COR-L47 (cell line): ENCODE measurements at regions not wholly inside any gene's neighbourhood (a gene's known extent, or its start where the extent isn't known, plus 50 kb on each side); places are given as distances from the start of the nearest gene placed in this dataset.
"Not testable (repeated sequence)": the region's sequence is repeated elsewhere in the genome, so short reads cannot be mapped to it uniquely, and the experiment has no call there.

Experiments
- DNase-seq: peaks from one replicate; lab custom pipeline; 2025; lab: John Stamatoyannopoulos, UW

DNA sequence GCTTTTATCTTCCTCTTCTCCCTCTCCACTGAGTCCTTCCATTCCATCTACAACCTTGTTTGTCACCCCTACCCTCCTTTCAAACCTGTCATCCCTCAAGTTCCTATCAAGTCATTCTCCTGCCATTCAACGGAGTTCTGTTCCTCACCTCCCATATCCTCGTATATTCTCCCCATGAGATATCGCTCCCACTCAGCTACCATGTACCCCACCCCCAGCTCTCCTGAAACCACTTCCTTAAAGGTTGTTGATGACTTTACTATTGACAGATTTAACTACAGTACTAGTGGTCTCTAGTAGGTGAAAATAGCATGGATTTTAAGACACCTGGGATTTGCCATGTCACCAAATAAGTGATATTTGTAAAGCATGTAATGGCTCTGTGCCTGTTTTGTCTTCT, 107.4 kb upstream of the BARHL2 start:
- DNase-seq: no peak

DNA sequence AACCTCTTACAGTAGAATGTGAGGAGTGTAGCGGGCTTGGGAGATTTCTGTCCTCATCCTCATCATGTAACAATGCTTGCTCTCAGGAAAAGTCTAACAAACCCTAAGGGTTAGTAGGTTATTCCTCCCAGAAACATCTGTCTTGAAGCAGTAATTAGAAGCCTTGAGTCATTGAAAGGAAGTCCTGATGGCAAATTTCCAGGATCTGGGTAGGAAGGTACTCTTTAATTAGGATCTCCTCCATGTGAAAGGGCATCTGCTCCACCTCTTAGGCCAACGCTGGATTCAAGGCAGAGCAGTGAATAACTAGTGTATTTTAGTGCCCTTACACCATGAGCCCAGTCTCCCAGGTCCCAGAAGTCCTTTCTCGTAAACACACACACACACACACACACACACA, 106.6 kb upstream of the BARHL2 start:
- DNase-seq: no peak

DNA sequence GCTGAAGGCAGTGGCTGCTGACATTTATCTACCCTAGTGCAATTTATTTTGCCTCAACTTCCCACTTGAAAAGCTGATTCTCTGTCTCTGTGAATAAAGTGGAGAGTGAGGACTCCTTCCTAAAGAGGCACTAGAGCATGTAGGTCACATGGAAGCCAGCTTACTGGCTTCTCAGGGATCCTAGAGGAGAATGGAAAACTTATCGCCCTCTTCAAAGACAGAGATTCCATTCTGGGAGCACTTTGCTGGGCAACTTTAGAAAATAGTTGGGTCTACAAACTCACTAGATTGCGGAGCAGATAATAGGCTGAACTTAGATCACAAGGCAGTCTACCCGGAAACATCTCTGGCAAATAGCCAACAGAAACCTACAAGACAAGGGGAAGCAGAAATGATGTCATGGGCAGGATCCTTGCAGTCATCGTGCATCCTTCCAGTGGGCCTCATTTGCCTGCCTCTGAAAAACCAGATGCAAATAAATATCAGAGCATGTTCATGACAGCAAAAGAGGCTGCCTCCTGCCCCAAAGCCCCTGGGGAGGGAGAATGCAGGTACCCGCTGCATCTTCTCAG, 104.8 kb upstream of the BARHL2 start:
- no peak for DNase-seq

DNA sequence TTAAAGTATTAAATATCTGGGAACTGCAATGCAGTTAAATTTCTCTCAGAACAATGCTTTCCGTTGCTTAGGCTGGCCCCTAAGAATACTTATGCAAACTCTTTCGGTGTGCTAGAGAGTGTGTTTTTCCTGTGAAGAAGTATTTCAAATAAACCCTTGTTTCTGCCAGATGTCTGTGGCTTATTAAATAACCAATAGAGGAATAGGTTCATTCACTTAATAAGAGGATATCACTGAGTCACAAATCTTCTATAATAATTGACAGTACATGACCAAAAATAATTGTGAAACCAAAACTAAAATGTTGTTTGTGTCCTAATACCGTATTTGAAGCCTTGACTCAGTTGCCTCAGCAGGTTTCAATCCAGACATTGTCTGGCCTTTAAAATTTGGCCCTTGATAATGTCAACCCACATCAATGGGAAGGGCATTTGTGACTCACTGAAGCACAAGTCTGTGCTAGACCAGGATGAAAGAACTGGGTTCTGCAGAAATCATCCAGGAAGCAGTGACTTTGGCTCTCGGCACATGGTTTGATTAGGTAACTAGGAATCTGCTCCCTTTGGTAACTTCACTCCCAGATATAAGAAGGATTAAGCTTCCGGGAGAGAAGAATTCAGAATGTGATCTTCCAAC, 104.2 kb upstream of the BARHL2 start:
- DNase-seq: no peak

DNA sequence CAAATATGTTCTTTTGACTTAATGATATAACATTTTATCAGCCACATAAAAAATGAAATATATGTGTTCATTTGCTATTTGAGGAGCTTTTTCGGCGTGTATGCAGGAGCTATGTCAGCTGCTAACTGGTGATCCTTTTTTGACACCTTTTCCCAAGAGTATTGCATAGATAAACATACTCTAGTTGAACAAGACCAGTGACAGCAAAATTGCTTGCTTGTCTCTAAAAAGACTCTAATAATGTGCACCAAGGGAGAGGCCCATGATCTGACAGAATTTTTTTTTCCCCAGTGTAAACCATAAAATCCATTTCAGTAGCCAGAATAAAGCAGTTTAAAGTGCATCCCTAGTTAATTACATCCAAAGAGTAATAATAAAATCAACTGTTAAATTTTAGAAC, 103.6 kb upstream of the BARHL2 start:
- DNase-seq: no peak

DNA sequence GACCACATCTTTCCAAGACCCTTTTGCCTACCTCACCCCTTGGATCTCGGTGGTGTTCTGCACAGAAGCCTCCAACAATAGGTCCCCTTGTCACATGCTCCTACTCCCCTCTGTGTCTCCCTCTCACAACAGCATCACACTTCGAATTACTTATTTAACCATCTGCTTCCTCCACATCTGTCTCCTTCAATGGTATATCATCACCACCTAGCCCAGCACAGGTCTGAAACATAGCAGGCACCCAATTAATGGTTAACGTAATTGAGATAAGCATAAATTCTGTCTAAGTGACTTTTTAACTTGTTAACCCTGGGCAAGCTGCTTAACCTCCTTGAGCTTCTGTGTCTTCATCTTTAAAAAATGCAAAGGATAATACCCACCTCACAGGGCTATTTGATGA, 100.3 kb upstream of the BARHL2 start:
- no peak for DNase-seq

DNA sequence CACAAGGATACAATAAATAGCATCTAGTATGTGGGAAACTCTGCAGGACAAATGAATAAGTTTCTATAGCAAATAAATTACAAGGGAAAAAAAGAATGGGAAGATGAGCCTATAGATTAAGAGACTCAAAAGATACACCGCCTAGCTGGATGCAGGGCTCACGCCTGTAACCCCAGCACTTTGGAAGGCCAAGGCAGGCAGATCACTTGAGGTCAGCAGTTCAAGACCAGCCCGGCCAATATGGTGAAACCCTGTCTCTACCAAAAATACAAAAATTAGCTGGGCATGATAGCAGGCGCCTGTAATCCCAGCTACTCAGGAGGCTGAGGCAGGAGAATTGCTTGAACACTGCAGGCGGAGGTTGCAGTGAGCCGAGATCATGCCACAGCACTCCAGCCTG, 95.1 kb upstream of the BARHL2 start:
- DNase-seq: not testable (repeated sequence)

DNA sequence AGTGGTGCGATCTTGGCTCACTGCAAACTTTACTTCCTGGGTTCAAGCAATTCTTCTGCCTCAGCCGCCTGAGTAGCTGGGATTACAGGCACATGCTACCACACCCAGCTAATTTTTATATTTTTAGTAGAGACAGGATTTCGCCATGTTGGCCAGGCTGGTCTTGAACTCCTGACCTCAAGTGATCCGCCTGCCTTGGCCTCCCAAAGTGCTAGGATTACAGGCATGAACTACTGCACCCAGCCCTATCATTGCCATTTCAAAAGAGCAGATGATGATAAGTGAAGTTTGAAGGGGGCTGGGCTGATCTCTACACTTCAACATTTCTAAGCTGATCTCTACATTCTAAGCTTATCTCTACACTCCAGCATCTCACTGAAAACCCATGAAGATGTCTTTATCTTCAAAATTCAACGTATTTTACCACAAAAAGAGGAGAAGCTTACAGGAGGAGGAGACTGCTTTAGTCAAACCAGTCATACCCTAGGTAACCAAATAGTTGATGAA, 94.4 kb upstream of the BARHL2 start:
- not testable (repeated sequence) for DNase-seq

DNA sequence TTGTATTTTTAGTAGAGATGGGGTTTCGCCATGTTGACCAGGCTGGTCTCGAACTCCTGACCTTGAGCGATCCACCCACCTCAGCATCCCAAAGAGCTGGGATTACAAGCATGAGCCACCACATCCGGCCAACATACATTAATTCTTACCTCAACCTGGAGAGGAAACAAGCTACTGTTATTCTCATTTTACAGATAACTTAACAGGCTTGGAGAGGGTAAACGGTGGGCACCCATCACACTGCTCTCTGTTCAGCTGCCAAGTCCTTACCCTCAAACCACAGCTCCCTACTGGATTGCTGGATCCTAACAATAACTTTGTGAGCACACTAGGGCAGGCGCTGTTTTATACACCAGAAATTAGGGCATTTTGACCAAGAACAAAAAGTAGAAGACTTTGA, 93.6 kb upstream of the BARHL2 start:
- no peak for DNase-seq

DNA sequence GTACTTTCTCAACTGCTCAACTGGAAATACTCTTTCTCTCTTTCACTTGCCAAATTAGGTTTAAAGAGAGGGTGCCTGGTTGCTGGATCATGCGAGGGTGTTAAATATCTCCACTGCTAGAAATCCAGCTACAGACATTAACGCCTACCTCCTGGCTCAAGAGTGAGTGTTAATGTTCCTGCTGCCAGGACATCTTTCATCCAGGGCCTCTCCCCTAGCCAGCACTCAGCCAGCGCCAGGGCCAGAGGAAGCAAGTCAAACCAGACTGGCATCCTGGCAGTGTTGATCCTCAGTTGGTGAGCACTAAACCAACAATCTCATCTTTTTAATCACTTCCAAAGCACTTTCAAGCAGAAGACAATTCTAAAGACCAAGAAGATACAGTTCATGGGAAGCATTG, 92.9 kb upstream of the BARHL2 start:
- no peak for DNase-seq

DNA sequence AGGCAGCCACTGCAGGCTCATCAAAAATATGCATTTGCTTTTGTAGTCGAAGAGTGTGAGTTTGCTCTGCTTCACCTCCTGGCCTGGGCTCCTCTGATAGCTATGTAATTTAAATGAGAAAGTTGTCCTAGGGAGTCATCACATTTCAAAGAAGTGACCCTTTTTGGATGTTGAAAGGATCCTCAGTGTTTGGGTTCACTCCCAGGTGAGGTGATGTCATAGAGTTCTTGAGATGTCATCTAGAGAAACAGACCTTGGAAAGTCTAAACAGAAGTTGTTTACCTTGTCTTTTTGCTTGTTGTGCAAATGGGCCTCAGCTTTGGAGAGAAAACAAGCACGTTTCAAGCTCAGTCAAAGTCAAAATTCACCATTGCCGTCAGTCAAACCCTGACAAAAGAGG, 92.0 kb upstream of the BARHL2 start:
- DNase-seq: no peak

DNA sequence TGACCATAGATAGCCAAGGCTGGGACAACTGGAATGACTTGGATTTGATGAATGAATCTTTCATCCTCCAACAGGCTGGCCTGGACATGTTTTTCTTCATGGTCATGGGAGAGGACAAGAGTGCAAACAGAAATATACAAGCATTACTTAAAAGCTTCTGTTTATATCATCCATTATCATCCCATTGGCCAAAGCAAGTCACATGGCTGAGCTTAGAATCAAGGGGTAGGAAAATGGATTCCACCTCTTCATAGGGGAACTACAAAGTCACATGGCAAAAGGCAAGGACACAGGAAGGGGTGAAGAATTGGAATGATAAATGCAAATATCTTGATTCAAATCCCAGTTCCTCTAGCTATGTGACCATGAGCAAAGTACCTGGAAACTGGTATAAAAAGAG, 90.2 kb upstream of the BARHL2 start:
- no peak for DNase-seq

DNA sequence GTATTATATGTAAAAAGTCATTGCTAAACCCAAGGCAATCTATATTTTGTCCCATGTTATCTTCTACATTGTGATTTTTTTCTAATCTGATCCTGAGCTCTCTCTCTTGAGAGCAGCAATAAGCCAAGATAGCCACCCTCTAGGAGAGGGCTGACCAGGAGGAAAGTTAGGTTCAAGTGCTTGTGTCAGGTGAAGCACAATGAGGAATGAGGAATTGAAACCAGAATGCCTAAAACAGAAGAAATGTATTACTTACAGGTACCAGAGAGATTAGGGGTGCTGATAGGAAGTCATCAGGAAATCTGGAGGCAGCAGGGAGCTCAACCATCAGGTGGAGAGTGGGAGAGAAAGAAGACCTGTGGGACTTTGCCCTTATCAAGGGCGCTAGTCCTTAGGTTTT, 85.5 kb upstream of the BARHL2 start:
- no peak for DNase-seq

DNA sequence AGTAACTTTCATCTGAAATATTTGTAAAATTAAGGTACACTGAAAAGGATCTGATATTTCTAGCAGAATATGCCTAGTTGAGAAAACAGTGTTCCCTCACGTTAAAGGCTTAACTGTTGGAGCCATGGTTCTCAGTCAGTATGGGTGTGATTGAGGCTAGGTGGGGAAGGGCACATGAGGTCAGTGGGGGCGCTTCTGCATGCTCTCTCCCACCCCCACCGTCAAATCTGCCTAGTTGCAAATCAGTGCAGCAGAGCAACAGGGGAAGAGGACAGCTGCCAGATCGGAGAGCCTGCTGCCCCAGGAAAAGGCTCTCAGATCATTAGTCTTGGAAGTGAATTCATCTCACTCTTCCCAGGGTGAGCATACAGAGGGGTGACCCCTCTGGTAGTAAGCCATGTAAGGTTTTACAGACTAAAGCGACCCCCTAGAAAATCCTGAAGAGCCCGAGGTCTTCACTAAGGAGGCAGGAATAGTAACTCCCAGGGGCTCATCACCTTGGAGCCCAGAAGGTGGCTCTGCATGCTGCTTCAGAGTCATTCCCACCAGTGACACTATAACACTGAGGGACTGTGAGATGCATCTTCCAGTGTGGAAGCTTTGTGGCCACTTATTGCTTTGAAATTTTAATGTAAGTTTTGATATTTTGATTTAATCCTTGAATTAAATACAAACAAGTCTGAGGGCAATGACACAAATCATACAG, 83.1 kb upstream of the BARHL2 start:
- no peak for DNase-seq

DNA sequence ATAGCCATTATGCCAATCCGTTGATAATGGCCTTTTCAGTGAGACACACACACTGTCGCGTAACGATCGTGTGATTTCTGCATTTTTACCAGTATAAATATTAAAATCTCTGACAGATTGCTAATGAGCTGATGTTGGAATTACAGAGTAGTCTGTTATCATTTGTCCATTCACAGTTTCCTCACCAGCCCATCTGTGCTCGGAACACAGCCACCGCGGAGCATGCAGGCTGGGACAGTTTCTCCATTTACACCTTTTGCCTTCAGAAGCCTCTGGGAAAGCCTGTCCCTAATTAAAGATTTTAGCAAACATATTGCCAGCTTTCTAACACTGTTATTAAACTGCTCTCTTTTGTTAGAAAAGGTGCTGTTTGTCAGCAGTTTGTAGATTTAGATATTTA, 82.2 kb upstream of the BARHL2 start:
- DNase-seq: no peak

DNA sequence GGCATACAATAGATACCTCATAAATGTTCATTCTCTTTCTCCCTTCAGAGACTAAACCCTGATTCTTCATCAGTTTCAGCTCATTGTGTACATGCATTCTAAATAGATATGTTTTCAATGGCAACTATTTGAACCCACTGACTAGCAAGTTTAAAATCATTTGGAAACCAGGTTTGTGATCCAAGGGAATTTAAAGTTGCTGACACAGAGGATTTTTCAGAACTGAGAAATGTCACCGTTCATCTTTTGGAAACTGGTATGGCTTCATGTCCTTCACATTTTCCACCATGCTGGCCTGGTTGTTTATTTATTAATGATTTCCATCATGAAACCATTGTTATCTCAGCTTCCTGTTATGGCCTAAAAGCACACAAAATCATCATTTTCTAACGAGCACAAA, 81.8 kb upstream of the BARHL2 start:
- no peak for DNase-seq

DNA sequence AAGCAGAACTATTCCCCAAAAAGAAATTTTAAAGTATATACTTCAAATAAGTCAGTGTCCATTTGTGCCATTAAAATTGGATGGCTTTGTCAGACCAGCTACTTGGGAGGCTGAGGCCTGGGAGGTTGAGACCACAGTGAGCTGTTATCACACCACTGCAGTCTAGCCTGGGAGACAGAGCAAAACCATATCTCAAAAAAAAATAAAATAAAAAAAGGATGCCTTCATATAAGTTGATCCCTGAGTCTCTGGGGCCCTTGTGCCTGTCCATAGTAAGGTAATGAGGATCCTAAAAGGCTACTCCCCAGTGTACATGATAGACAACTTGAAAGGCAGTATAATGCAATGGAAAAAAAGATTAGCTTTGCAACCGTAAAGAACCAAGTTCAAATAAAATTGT, 81.2 kb upstream of the BARHL2 start:
- no peak for DNase-seq

DNA sequence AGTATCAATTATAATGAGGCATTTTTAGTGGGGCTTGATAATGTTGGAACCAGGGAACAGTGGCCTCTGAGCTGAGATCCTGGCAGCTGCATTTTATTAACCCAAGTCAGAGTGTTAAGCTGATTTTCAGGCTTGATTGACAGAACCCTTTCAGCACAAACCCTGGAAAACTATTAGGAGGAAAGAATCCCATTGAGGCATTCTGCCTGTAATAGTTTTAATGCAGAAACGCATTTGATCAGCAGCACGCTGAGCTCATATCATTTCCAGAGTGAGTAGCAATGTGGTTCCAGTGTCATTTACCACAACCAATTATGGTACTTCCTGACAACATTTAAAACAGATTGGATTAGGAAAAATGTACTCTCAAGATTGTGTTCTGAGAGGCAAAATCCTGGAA, 78.3 kb upstream of the BARHL2 start:
- no peak for DNase-seq

DNA sequence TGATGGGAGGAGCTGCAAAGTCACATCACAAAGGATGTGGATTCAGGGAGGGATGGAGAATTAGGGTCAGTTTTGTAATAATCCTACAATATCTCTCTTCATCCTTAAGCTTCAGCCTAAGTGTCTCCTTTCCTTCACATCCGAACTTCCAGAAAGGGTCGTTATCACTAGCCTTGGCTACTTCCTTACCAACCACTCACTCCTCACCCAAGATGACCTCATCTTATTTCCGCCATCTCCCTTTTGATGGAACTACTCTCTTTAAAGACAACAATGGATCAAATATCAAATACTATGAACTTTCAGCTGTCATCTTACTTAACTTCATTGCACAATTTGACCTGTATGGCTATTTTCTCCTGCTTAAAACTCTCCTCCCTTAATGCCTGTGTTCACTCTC, 69.6 kb upstream of the BARHL2 start:
- no peak for DNase-seq

DNA sequence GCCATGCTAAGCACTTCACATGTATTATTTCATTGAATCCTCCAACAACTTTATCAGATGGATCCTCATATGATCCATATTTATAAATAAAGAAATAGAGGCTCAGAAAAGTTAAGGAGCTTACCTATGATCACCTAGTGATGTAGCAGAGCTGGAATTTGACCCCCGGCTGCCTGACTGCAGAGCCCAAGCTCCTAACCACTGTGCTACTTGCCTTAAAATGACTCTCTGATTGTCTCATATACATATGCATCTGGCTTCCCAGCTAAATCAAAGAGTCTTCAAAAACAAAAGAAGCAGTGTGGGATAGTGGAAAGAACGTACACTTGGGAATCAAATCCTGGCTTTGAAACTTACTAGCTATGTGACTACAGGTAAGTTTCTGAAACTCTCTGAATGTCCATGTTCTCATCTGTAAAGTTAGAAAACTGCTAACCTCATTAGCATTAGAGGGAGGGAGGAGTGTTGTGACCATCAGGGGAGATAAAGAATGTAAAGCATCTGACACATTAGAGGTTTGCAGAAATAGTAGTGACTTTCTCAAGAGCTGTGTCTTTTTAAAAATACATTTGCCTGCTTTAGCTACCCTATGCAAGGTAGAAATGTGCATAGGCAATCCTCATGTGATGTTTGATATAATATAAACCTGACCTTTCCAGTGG, 67.2 kb upstream of the BARHL2 start:
- no peak for DNase-seq

DNA sequence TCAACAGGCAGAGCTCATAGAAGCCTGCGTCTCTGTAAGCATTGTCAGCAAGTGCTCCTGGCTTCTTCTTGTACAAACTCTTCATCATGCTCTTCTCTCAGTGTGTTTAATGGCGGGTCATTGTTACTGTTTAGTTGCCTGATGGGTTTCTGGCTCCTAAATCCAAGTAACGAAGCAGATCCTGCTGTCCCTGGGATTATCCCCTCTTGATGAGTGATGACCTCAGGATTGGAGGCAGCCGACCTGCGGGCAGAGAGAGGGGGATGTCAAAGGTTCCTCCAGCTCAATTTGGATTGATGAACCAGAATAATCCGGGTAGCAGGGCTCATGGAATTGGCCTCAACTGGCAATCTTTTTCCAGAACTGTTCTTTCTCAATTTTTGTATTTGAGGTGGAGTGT, 66.1 kb upstream of the BARHL2 start:
- DNase-seq: no peak

DNA sequence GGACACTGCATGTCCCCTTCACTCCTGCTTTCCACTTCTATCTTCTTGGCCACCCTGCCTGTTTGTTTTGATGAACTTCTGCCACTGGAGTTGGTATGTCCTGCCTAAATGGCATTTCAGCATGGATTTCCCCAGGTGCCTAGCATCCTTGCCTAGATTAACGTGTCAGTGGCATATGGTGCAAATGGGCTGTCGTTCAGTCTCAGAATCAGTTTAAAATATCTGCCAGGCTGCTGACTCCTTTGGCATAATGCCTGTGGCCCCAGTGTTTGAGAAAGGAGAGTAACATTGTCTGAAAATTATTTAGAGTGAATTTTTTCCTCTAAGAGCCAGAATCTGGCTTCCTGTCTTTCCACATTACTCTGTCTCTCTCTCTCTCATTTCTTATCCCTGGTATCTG, 64.9 kb upstream of the BARHL2 start:
- DNase-seq: no peak

DNA sequence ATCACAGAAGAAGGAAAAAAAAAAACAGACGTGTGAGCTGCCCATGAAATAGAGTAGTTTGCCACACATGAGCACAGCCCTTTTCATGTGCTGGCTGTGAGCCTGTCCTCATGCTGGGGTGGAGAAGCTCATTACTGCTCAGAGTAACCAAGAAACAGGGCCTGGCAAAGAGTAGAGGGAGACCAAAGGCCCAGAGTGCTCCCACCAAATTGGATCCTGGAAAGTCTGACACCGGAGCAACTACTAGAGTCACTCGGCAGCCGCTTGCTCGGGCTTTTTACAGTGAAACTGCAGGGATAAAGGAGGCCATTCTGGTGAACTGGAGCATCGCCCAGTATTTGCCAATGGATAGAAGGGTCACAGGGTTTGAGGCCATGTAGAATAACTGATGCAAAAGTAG, 64.4 kb upstream of the BARHL2 start:
- DNase-seq: no peak
